ENCODE measurements at regions not wholly inside any gene's neighbourhood (a gene's known extent, or its start where the extent isn't known, plus 50 kb on each side); places are given as distances from the start of the nearest gene placed in this dataset.

DNA sequence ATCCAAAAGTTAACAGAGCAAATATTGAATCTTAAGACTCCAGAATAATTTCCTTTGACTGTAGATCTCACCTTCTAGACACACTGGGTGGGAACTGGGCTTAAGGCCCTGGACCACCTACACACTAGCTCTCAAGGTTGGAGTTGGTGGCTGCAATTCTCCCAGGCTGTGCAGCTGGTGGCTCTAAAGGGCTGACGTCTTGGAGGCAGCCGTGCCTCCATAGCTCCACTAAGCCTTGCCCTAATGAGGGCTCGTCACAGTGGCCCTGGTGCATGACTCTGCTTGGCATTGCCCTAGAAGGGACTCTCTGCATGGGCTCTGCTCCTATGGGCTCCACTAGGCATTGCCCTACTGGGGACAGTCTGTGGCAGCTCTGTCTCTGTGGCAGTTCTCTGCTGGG is 1005.2 kb downstream of the CCSER2 start:
- TF ChIP-seq GABPA (tag; conservative IDR thresholded peaks at IDR 0.05; ENCODE audit: low read depth) (no peak), TAF1 (IDR thresholded peaks at IDR 0.05; ENCODE audit: control insufficient read depth, extremely low read depth, insufficient read depth, low read length, severe bottlenecking) (no peak), TCF3 (CRISPR knock-in tag; IDR thresholded peaks at IDR 0.05) (no peak), CBFB (CRISPR knock-in tag; IDR thresholded peaks at IDR 0.05) (no peak), POLR2AphosphoS5 (IDR thresholded peaks at IDR 0.05; ENCODE audit: control insufficient read depth, insufficient read depth, low read depth, low read length) (no peak), CBX5 (IDR thresholded peaks at IDR 0.05; ENCODE audit: borderline replicate concordance, low read depth) (no peak), EGR1 (conservative IDR thresholded peaks at IDR 0.05) (no peak), TARDBP (IDR thresholded peaks at IDR 0.05) (no peak), ZNF217 (CRISPR knock-in tag; IDR thresholded peaks at IDR 0.05) (no peak), JUNB (CRISPR knock-in tag; conservative IDR thresholded peaks at IDR 0.05) (no peak)
- TF ChIP-seq, protein P1, sequence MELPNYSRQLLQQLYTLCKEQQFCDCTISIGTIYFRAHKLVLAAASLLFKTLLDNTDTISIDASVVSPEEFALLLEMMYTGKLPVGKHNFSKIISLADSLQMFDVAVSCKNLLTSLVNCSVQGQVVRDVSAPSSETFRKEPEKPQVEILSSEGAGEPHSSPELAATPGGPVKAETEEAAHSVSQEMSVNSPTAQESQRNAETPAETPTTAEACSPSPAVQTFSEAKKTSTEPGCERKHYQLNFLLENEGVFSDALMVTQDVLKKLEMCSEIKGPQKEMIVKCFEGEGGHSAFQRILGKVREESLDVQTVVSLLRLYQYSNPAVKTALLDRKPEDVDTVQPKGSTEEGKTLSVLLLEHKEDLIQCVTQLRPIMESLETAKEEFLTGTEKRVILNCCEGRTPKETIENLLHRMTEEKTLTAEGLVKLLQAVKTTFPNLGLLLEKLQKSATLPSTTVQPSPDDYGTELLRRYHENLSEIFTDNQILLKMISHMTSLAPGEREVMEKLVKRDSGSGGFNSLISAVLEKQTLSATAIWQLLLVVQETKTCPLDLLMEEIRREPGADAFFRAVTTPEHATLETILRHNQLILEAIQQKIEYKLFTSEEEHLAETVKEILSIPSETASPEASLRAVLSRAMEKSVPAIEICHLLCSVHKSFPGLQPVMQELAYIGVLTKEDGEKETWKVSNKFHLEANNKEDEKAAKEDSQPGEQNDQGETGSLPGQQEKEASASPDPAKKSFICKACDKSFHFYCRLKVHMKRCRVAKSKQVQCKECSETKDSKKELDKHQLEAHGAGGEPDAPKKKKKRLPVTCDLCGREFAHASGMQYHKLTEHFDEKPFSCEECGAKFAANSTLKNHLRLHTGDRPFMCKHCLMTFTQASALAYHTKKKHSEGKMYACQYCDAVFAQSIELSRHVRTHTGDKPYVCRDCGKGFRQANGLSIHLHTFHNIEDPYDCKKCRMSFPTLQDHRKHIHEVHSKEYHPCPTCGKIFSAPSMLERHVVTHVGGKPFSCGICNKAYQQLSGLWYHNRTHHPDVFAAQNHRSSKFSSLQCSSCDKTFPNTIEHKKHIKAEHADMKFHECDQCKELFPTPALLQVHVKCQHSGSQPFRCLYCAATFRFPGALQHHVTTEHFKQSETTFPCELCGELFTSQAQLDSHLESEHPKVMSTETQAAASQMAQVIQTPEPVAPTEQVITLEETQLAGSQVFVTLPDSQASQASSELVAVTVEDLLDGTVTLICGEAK (IDR thresholded peaks at IDR 0.05) = no peak
- TF ChIP-seq, protein P1 (CRISPR knock-in tag; IDR thresholded peaks at IDR 0.05) = no peak
- TF ChIP-seq, protein P2, sequence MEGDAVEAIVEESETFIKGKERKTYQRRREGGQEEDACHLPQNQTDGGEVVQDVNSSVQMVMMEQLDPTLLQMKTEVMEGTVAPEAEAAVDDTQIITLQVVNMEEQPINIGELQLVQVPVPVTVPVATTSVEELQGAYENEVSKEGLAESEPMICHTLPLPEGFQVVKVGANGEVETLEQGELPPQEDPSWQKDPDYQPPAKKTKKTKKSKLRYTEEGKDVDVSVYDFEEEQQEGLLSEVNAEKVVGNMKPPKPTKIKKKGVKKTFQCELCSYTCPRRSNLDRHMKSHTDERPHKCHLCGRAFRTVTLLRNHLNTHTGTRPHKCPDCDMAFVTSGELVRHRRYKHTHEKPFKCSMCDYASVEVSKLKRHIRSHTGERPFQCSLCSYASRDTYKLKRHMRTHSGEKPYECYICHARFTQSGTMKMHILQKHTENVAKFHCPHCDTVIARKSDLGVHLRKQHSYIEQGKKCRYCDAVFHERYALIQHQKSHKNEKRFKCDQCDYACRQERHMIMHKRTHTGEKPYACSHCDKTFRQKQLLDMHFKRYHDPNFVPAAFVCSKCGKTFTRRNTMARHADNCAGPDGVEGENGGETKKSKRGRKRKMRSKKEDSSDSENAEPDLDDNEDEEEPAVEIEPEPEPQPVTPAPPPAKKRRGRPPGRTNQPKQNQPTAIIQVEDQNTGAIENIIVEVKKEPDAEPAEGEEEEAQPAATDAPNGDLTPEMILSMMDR (IDR thresholded peaks at IDR 0.05 in 2 of 3, conservative IDR thresholded peaks at IDR 0.05 in 1 of 3; ENCODE audit: insufficient read depth in 2 of 3, low read depth in 1 of 3, low read length in 3 of 3) = no peak
- TF ChIP-seq, protein P3, sequence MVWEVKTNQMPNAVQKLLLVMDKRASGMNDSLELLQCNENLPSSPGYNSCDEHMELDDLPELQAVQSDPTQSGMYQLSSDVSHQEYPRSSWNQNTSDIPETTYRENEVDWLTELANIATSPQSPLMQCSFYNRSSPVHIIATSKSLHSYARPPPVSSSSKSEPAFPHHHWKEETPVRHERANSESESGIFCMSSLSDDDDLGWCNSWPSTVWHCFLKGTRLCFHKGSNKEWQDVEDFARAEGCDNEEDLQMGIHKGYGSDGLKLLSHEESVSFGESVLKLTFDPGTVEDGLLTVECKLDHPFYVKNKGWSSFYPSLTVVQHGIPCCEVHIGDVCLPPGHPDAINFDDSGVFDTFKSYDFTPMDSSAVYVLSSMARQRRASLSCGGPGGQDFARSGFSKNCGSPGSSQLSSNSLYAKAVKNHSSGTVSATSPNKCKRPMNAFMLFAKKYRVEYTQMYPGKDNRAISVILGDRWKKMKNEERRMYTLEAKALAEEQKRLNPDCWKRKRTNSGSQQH (CRISPR knock-in tag; IDR thresholded peaks at IDR 0.05) = no peak
- TF ChIP-seq, protein P4, sequence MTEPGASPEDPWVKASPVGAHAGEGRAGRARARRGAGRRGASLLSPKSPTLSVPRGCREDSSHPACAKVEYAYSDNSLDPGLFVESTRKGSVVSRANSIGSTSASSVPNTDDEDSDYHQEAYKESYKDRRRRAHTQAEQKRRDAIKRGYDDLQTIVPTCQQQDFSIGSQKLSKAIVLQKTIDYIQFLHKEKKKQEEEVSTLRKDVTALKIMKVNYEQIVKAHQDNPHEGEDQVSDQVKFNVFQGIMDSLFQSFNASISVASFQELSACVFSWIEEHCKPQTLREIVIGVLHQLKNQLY (CRISPR knock-in tag; conservative IDR thresholded peaks at IDR 0.05) = no peak

All from K562 (cell line).